K562 (cell line): ENCODE measurements at regions not wholly inside any gene's neighbourhood (a gene's known extent, or its start where the extent isn't known, plus 50 kb on each side); places are given as distances from the start of the nearest gene placed in this dataset.

Experiments used
- ATAC-seq: fragments of 200-7000 bp; cut with Tn5 transposase; 3 replicates; pipeline ENCODE4 v1.9.1; 2020; ENCODE audit warnings: moderate library complexity
- BruUV-seq: library from RNA; stranded (reverse); fragments of 400-500 nt; replicated peaks from 2 replicates; lab custom pipeline; 2021; lab: Mats Ljungman, UMichigan
- CTCF ChIA-PET: fragments of 300-600 bp; formaldehyde crosslinking; extraction: SDS; loops from one replicate; lab custom pipeline; 2021; ENCODE audit warnings: low intra/inter-chr PET ratio; lab: Yijun Ruan, JAX
- POLR2A ChIA-PET: fragments of 300-600, 350-650 bp; sonication (Branson Sonifier 250); formaldehyde crosslinking; extraction: SDS; loops from one replicate; lab custom pipeline; 2021; ENCODE audit warnings: antibody characterized with exemption, inconsistent platforms; lab: Yijun Ruan, JAX
- DNase-seq, 4 experiments: peaks; one replicate each; pipeline versions ENCODE4 v3.0.0 to v3.0.0-alpha.2; 2011 to 2018; ENCODE audit warnings: low spot score in 3 of 4, mixed read lengths in 3 of 4; ENCODE audit errors: extremely low read depth in 1 of 4
- FAIRE-seq: peaks from 2 replicates; lab custom pipeline; 2011; peaks lifted over from hg19 to GRCh38; lab: Jason Lieb, UNC
- H2AFZ ChIP-seq: 2 replicates; pipeline ENCODE4 v1.6.0; 2011; ENCODE audit warnings: low read depth, low read length, control low read depth, inconsistent platforms
- H3K27ac ChIP-seq: fragments of 200-600 bp; 3 replicates; pipeline ENCODE4 v1.8.0; 2011; ENCODE audit warnings: low read depth, mild to moderate bottlenecking, control low read depth, inconsistent platforms, low read length, moderate library complexity, mixed read lengths; ENCODE audit errors: extremely low read depth
- H3K27me3 ChIP-seq, 2 experiments: fragments of 300-600 bp in 1 of 2; 2 replicates in 1 of 2; 3 replicates in 1 of 2; pipeline versions ENCODE4 v1.6.0 to v1.8.0; 2011; ENCODE audit warnings: inconsistent platforms in 2 of 2, low read length in 2 of 2, mild to moderate bottlenecking in 1 of 2, mixed read lengths in 1 of 2, moderate library complexity in 1 of 2; ENCODE audit not compliant: control insufficient read depth in 2 of 2, insufficient read depth in 2 of 2
- H3K36me3 ChIP-seq: fragments of 300-600 bp; 3 replicates; pipeline ENCODE4 v1.8.0; 2011; ENCODE audit warnings: mild to moderate bottlenecking, low read length, inconsistent platforms; ENCODE audit not compliant: control insufficient read depth, insufficient read depth
- H3K4me1 ChIP-seq, 2 experiments: fragments of 200-600 bp in 1 of 2; replicated peaks in 1 of 2; 2 replicates in 1 of 2; 3 replicates in 1 of 2; pipeline versions ENCODE4 v1.5.1 to v1.8.0; 2011; ENCODE audit warnings: inconsistent platforms in 2 of 2, low read length in 2 of 2, mild to moderate bottlenecking in 1 of 2, mixed read lengths in 1 of 2, moderate library complexity in 1 of 2; ENCODE audit not compliant: control insufficient read depth in 2 of 2, insufficient read depth in 2 of 2
- H3K4me2 ChIP-seq: 2 replicates; pipeline ENCODE4 v1.6.1; 2011; ENCODE audit warnings: low read length, control low read depth, inconsistent platforms, mixed read lengths; ENCODE audit not compliant: insufficient read depth
- H3K4me3 ChIP-seq: fragments of 200-600 bp; sonication (generic), shearing (Covaris generic); 2 replicates; pipeline ENCODE4 v1.5.1; 2016; ENCODE audit warnings: control low read depth, inconsistent platforms
- H3K79me2 ChIP-seq: fragments of 200-600 bp; 3 replicates; pipeline ENCODE4 v1.8.0; 2011; ENCODE audit warnings: low read length, inconsistent platforms; ENCODE audit not compliant: control insufficient read depth, insufficient read depth
- H3K9ac ChIP-seq, 2 experiments: 2 replicates each; pipeline versions ENCODE4 v1.6.0 to v1.6.1; 2011; ENCODE audit warnings: low read depth in 2 of 2, low read length in 2 of 2, control low read depth in 1 of 2, inconsistent platforms in 1 of 2, mild to moderate bottlenecking in 1 of 2, mixed read lengths in 1 of 2; ENCODE audit not compliant: insufficient read depth in 1 of 2
- H3K9me1 ChIP-seq: one replicate; pipeline ENCODE4 v1.6.0; 2011; ENCODE audit warnings: inconsistent platforms, mild to moderate bottlenecking, low read length, moderate library complexity; ENCODE audit not compliant: control insufficient read depth, insufficient read depth
- H3K9me3 ChIP-seq: replicated peaks from 2 replicates; pipeline ENCODE4 v1.5.1; 2011; ENCODE audit warnings: low read depth, low read length, inconsistent platforms; ENCODE audit not compliant: control insufficient read depth, insufficient read depth
- H4K20me1 ChIP-seq: replicated peaks from 2 replicates; pipeline ENCODE4 v1.6.1; 2011; ENCODE audit warnings: low read length, inconsistent platforms, mixed read lengths; ENCODE audit not compliant: control insufficient read depth, insufficient read depth
- FOXK1 ChIP-seq: sonication (generic); formaldehyde crosslinking; IDR thresholded peaks from 2 replicates; pipeline ENCODE4 v1.8.0; 2022; ENCODE audit warnings: missing genetic modification reagents, mild to moderate bottlenecking, borderline replicate concordance
- KDM1A ChIP-seq, 2 experiments: fragments of 450-650 bp; IDR thresholded peaks; 2 replicates each; pipeline ENCODE4 v1.6.1; 2016; ENCODE audit warnings: mild to moderate bottlenecking in 2 of 2
- ZBTB8A ChIP-seq: fragments of 450-650 bp; IDR thresholded peaks from 2 replicates; pipeline ENCODE4 v1.6.1; 2018; ENCODE audit warnings: mild to moderate bottlenecking, moderate library complexity; ENCODE audit not compliant: partially characterized antibody
- ZC3H11A ChIP-seq: IDR thresholded peaks from 2 replicates; pipeline ENCODE4 v1.6.1; 2012; ENCODE audit warnings: low read depth, low read length, improper control_type of control experiment
- ZNF583 ChIP-seq: fragments of 250-450 bp; sonication (Bioruptor Pico); IDR thresholded peaks from 2 replicates; pipeline ENCODE4 v1.4.0; 2020
- WGBS: fragments of 100-300 bp; shearing (Covaris generic); methylation state at CpG from one replicate; pipeline ENCODE4 v1.1.6; 2016; ENCODE audit warnings: low coverage, mixed read lengths; ENCODE audit not compliant: insufficient coverage; ENCODE audit errors: missing lambda C conversion rate; 5-methylcytosine and 5-hydroxymethylcytosine counted together
- in situ Hi-C: fragments of 300-500 bp; cut with MboI; formaldehyde crosslinking; loops from 4 replicates; pipeline ENCODE4 v1.15.0; 2018; ENCODE audit warnings: inconsistent platforms, mixed read lengths
- intact Hi-C: fragments of 100-400 bp; cut with micrococcal nuclease; formaldehyde crosslinking; loops from 2 replicates; pipeline ENCODE4 v1.14.2; 2022
- TF ChIP-seq, protein P1 (sequence below): fragments of 450-650 bp; IDR thresholded peaks from 2 replicates; pipeline ENCODE4 v1.7.0; 2016; ENCODE audit warnings: borderline replicate concordance
- TF ChIP-seq, protein P2 (sequence below): fragments of 250-450 bp; sonication (Bioruptor Pico); IDR thresholded peaks from 2 replicates; pipeline ENCODE4 v1.8.0; 2022; ENCODE audit warnings: inconsistent platforms
- TF ChIP-seq, protein P3 (sequence below): sonication (generic); formaldehyde crosslinking; IDR thresholded peaks from 2 replicates; pipeline ENCODE4 v1.8.1; 2023; ENCODE audit warnings: mild to moderate bottlenecking, missing genetic modification reagents

- H3K4me2 ChIP-seq = no peak overlapping the region
- no peak overlapping the region for H3K27ac ChIP-seq
- H3K4me3 ChIP-seq = no peak overlapping the region
- DNase-seq (no peak), ATAC-seq (no peak), FAIRE-seq (no peak)
- CTCF ChIA-PET = no interaction called here
- in situ Hi-C loops = no loop called here
- no peaks in the 10 kb centered on the region for H3K9me3 ChIP-seq
- no peaks in the 10 kb centered on the region for H3K4me1 ChIP-seq
- H2AFZ ChIP-seq = no peak overlapping the region
- H3K27me3 ChIP-seq = no peaks in the 10 kb centered on the region; a peak in 1 of 5 replicates
- 0% methylated on average over 3 of the region's 3 CpGs for WGBS
- no peak overlapping the region for H3K9ac ChIP-seq
- H3K79me2 ChIP-seq = no peaks in the 10 kb centered on the region
- H3K36me3 ChIP-seq = no peaks in the 10 kb centered on the region
- H3K9me1 ChIP-seq = no peaks in the 10 kb centered on the region
- no TSS peak for BruUV-seq
- POLR2A ChIA-PET = no interaction called here
- no peaks in the 10 kb centered on the region; the same call in 1 of the 2 replicates for H4K20me1 ChIP-seq
- intact Hi-C loops = loop anchor here (5.0 kb wide), 1 partner anchor 150 kb away; no protein-coding TSS in a partner anchor
- TF ChIP-seq, protein P1, sequence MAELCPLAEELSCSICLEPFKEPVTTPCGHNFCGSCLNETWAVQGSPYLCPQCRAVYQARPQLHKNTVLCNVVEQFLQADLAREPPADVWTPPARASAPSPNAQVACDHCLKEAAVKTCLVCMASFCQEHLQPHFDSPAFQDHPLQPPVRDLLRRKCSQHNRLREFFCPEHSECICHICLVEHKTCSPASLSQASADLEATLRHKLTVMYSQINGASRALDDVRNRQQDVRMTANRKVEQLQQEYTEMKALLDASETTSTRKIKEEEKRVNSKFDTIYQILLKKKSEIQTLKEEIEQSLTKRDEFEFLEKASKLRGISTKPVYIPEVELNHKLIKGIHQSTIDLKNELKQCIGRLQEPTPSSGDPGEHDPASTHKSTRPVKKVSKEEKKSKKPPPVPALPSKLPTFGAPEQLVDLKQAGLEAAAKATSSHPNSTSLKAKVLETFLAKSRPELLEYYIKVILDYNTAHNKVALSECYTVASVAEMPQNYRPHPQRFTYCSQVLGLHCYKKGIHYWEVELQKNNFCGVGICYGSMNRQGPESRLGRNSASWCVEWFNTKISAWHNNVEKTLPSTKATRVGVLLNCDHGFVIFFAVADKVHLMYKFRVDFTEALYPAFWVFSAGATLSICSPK = no peak
- TF ChIP-seq, protein P2, sequence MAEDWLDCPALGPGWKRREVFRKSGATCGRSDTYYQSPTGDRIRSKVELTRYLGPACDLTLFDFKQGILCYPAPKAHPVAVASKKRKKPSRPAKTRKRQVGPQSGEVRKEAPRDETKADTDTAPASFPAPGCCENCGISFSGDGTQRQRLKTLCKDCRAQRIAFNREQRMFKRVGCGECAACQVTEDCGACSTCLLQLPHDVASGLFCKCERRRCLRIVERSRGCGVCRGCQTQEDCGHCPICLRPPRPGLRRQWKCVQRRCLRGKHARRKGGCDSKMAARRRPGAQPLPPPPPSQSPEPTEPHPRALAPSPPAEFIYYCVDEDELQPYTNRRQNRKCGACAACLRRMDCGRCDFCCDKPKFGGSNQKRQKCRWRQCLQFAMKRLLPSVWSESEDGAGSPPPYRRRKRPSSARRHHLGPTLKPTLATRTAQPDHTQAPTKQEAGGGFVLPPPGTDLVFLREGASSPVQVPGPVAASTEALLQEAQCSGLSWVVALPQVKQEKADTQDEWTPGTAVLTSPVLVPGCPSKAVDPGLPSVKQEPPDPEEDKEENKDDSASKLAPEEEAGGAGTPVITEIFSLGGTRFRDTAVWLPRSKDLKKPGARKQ (CRISPR knock-in tag) = no peak
- TF ChIP-seq, protein P3, sequence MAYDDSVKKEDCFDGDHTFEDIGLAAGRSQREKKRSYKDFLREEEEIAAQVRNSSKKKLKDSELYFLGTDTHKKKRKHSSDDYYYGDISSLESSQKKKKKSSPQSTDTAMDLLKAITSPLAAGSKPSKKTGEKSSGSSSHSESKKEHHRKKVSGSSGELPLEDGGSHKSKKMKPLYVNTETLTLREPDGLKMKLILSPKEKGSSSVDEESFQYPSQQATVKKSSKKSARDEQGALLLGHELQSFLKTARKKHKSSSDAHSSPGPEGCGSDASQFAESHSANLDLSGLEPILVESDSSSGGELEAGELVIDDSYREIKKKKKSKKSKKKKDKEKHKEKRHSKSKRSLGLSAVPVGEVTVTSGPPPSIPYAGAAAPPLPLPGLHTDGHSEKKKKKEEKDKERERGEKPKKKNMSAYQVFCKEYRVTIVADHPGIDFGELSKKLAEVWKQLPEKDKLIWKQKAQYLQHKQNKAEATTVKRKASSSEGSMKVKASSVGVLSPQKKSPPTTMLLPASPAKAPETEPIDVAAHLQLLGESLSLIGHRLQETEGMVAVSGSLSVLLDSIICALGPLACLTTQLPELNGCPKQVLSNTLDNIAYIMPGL (CRISPR knock-in tag) = no peak
- TF ChIP-seq KDM1A (IDR thresholded peaks at IDR 0.05) = no peak
- TF ChIP-seq FOXK1 (CRISPR knock-in tag) = no peak
- TF ChIP-seq ZNF583 = no peak
- no peak for TF ChIP-seq ZBTB8A
- TF ChIP-seq ZC3H11A = no peak
These were observed 479.5 kb downstream of the TNS3 start for GRCh38 chr7:47102331-47102841.
